ENCODE measurements at regions not wholly inside any gene's neighbourhood (a gene's known extent, or its start where the extent isn't known, plus 50 kb on each side); places are given as distances from the start of the nearest gene placed in this dataset.

- Histone ChIP-seq H3K36me3 (ENCODE audit: insufficient read depth, low read length) (no peaks in the 10 kb centered on the region), H3K79me2 (replicated peaks; ENCODE audit: insufficient read depth, low read length) (no peaks in the 10 kb centered on the region), H2AFZ (ENCODE audit: low read depth, low read length) (no peak overlapping the region), H3K4me3 (ENCODE audit: low read length) (no peak overlapping the region), H3F3A (ENCODE audit: insufficient read depth, low read length, poor library complexity, severe bottlenecking) (no peaks in the 10 kb centered on the region), H4K20me1 (ENCODE audit: insufficient read depth) (no peaks in the 10 kb centered on the region), H3K9me3 (ENCODE audit: low read length) (no peaks in the 10 kb centered on the region), H3K9me2 (ENCODE audit: insufficient read depth, low read length) (no peaks in the 10 kb centered on the region), H3K27me3 (ENCODE audit: insufficient read depth, low read depth, low read length) (no peaks in the 10 kb centered on the region), H3K27ac (ENCODE audit: low read length) (no peak overlapping the region), H3K9ac (ENCODE audit: low read length) (no peak overlapping the region), H3K4me2 (ENCODE audit: low read length) (no peak overlapping the region)
- TF ChIP-seq CTCF (IDR thresholded peaks at IDR 0.05; ENCODE audit: poor library complexity, severe bottlenecking) (no peak), POLR2AphosphoS5 (IDR thresholded peaks at IDR 0.05) (no peak), SMC3 (conservative IDR thresholded peaks at IDR 0.05; ENCODE audit: poor library complexity) (no peak), RAD21 (conservative IDR thresholded peaks at IDR 0.05) (no peak), REST (IDR thresholded peaks at IDR 0.05; ENCODE audit: borderline replicate concordance) (no peak), TAF1 (IDR thresholded peaks at IDR 0.05; ENCODE audit: low read depth) (no peak), EP300 (conservative IDR thresholded peaks at IDR 0.05; ENCODE audit: poor library complexity, severe bottlenecking) (no peak), MXI1 (conservative IDR thresholded peaks at IDR 0.05; ENCODE audit: poor library complexity, severe bottlenecking) (no peak), EZH2 (IDR thresholded peaks at IDR 0.05; ENCODE audit: borderline replicate concordance, insufficient read depth, low read length, poor library complexity, severe bottlenecking) (no peak)
Observed at GRCh38 chr9:86549920-86550319, 195.7 kb upstream of the TUT7 start.

- Histone ChIP-seq H3K27me3 (ENCODE audit: insufficient read depth, low read depth, low read length) (no peaks in the 10 kb centered on the region), H3F3A (ENCODE audit: insufficient read depth, low read length, poor library complexity, severe bottlenecking) (no peaks in the 10 kb centered on the region), H3K36me3 (ENCODE audit: insufficient read depth, low read length) (no peaks in the 10 kb centered on the region), H3K4me3 (ENCODE audit: low read length) (no peak overlapping the region), H2AFZ (ENCODE audit: low read depth, low read length) (no peak overlapping the region), H3K27ac (ENCODE audit: low read length) (no peak overlapping the region), H3K79me2 (replicated peaks; ENCODE audit: insufficient read depth, low read length) (no peaks in the 10 kb centered on the region), H3K9ac (ENCODE audit: low read length) (no peak overlapping the region), H3K9me3 (ENCODE audit: low read length) (no peaks in the 10 kb centered on the region), H3K4me2 (ENCODE audit: low read length) (no peak overlapping the region), H4K20me1 (ENCODE audit: insufficient read depth) (no peaks in the 10 kb centered on the region), H3K9me2 (ENCODE audit: insufficient read depth, low read length) (no peaks in the 10 kb centered on the region)
- TF ChIP-seq TAF1 (IDR thresholded peaks at IDR 0.05; ENCODE audit: low read depth) (no peak), CTCF (IDR thresholded peaks at IDR 0.05; ENCODE audit: poor library complexity, severe bottlenecking) (no peak), MXI1 (conservative IDR thresholded peaks at IDR 0.05; ENCODE audit: poor library complexity, severe bottlenecking) (no peak), EZH2 (IDR thresholded peaks at IDR 0.05; ENCODE audit: borderline replicate concordance, insufficient read depth, low read length, poor library complexity, severe bottlenecking) (no peak), POLR2AphosphoS5 (IDR thresholded peaks at IDR 0.05) (no peak), EP300 (conservative IDR thresholded peaks at IDR 0.05; ENCODE audit: poor library complexity, severe bottlenecking) (no peak), REST (IDR thresholded peaks at IDR 0.05; ENCODE audit: borderline replicate concordance) (no peak), RAD21 (conservative IDR thresholded peaks at IDR 0.05) (no peak), SMC3 (conservative IDR thresholded peaks at IDR 0.05; ENCODE audit: poor library complexity) (no peak)
Observed at GRCh38 chr9:86549401-86549811, 195.2 kb upstream of the TUT7 start.

All from neural cell (in vitro differentiated cells).